K562 (cell line): ENCODE measurements at regions not wholly inside any gene's neighbourhood (a gene's known extent, or its start where the extent isn't known, plus 50 kb on each side); places are given as distances from the start of the nearest gene placed in this dataset.

ENCODE experiments used
- ATAC-seq: fragments of 200-7000 bp; cut with Tn5 transposase; 3 replicates; pipeline ENCODE4 v1.9.1; 2020; ENCODE audit warnings: moderate library complexity
- BruUV-seq: library from RNA; stranded (reverse); fragments of 400-500 nt; replicated peaks from 2 replicates; lab custom pipeline; 2021; lab: Mats Ljungman, UMichigan
- CTCF ChIA-PET: fragments of 300-600 bp; formaldehyde crosslinking; extraction: SDS; loops from one replicate; lab custom pipeline; 2021; ENCODE audit warnings: low intra/inter-chr PET ratio; lab: Yijun Ruan, JAX
- POLR2A ChIA-PET: fragments of 300-600, 350-650 bp; sonication (Branson Sonifier 250); formaldehyde crosslinking; extraction: SDS; loops from one replicate; lab custom pipeline; 2021; ENCODE audit warnings: antibody characterized with exemption, inconsistent platforms; lab: Yijun Ruan, JAX
- DNase-seq, 4 experiments: peaks; one replicate each; pipeline versions ENCODE4 v3.0.0 to v3.0.0-alpha.2; 2011 to 2018; ENCODE audit warnings: low spot score in 3 of 4, mixed read lengths in 3 of 4; ENCODE audit errors: extremely low read depth in 1 of 4
- FAIRE-seq: peaks from 2 replicates; lab custom pipeline; 2011; peaks lifted over from hg19 to GRCh38; lab: Jason Lieb, UNC
- H2AFZ ChIP-seq: 2 replicates; pipeline ENCODE4 v1.6.0; 2011; ENCODE audit warnings: low read depth, low read length, control low read depth, inconsistent platforms
- H3K27ac ChIP-seq: fragments of 200-600 bp; 3 replicates; pipeline ENCODE4 v1.8.0; 2011; ENCODE audit warnings: low read depth, mild to moderate bottlenecking, control low read depth, inconsistent platforms, low read length, moderate library complexity, mixed read lengths; ENCODE audit errors: extremely low read depth
- H3K27me3 ChIP-seq, 2 experiments: fragments of 300-600 bp in 1 of 2; 2 replicates in 1 of 2; 3 replicates in 1 of 2; pipeline versions ENCODE4 v1.6.0 to v1.8.0; 2011; ENCODE audit warnings: inconsistent platforms in 2 of 2, low read length in 2 of 2, mild to moderate bottlenecking in 1 of 2, mixed read lengths in 1 of 2, moderate library complexity in 1 of 2; ENCODE audit not compliant: control insufficient read depth in 2 of 2, insufficient read depth in 2 of 2
- H3K36me3 ChIP-seq: fragments of 300-600 bp; 3 replicates; pipeline ENCODE4 v1.8.0; 2011; ENCODE audit warnings: mild to moderate bottlenecking, low read length, inconsistent platforms; ENCODE audit not compliant: control insufficient read depth, insufficient read depth
- H3K4me1 ChIP-seq, 2 experiments: fragments of 200-600 bp in 1 of 2; replicated peaks in 1 of 2; 2 replicates in 1 of 2; 3 replicates in 1 of 2; pipeline versions ENCODE4 v1.5.1 to v1.8.0; 2011; ENCODE audit warnings: inconsistent platforms in 2 of 2, low read length in 2 of 2, mild to moderate bottlenecking in 1 of 2, mixed read lengths in 1 of 2, moderate library complexity in 1 of 2; ENCODE audit not compliant: control insufficient read depth in 2 of 2, insufficient read depth in 2 of 2
- H3K4me2 ChIP-seq: 2 replicates; pipeline ENCODE4 v1.6.1; 2011; ENCODE audit warnings: low read length, control low read depth, inconsistent platforms, mixed read lengths; ENCODE audit not compliant: insufficient read depth
- H3K4me3 ChIP-seq: fragments of 200-600 bp; sonication (generic), shearing (Covaris generic); 2 replicates; pipeline ENCODE4 v1.5.1; 2016; ENCODE audit warnings: control low read depth, inconsistent platforms
- H3K79me2 ChIP-seq: fragments of 200-600 bp; 3 replicates; pipeline ENCODE4 v1.8.0; 2011; ENCODE audit warnings: low read length, inconsistent platforms; ENCODE audit not compliant: control insufficient read depth, insufficient read depth
- H3K9ac ChIP-seq, 2 experiments: 2 replicates each; pipeline versions ENCODE4 v1.6.0 to v1.6.1; 2011; ENCODE audit warnings: low read depth in 2 of 2, low read length in 2 of 2, control low read depth in 1 of 2, inconsistent platforms in 1 of 2, mild to moderate bottlenecking in 1 of 2, mixed read lengths in 1 of 2; ENCODE audit not compliant: insufficient read depth in 1 of 2
- H3K9me1 ChIP-seq: one replicate; pipeline ENCODE4 v1.6.0; 2011; ENCODE audit warnings: inconsistent platforms, mild to moderate bottlenecking, low read length, moderate library complexity; ENCODE audit not compliant: control insufficient read depth, insufficient read depth
- H3K9me3 ChIP-seq: replicated peaks from 2 replicates; pipeline ENCODE4 v1.5.1; 2011; ENCODE audit warnings: low read depth, low read length, inconsistent platforms; ENCODE audit not compliant: control insufficient read depth, insufficient read depth
- H4K20me1 ChIP-seq: replicated peaks from 2 replicates; pipeline ENCODE4 v1.6.1; 2011; ENCODE audit warnings: low read length, inconsistent platforms, mixed read lengths; ENCODE audit not compliant: control insufficient read depth, insufficient read depth
- CTCF ChIP-seq, 3 experiments: IDR thresholded peaks in 2 of 3; conservative IDR thresholded peaks in 1 of 3; 2 replicates each; pipeline ENCODE4 v1.5.1; 2011 to 2012; ENCODE audit warnings: low read length in 3 of 3, mild to moderate bottlenecking in 3 of 3, control low read depth in 2 of 3, improper control_type of control experiment in 1 of 3, inconsistent platforms in 1 of 3, low read depth in 1 of 3, mixed read lengths in 1 of 3, moderate library complexity in 1 of 3; ENCODE audit not compliant: insufficient read depth in 2 of 3
- NUFIP1 ChIP-seq: fragments of 450-650 bp; IDR thresholded peaks from 2 replicates; pipeline ENCODE4 v1.6.1; 2018; ENCODE audit not compliant: partially characterized antibody
- RAD21 ChIP-seq, 2 experiments: fragments of 250-450 bp in 1 of 2; fragments of 450-650 bp in 1 of 2; sonication (Bioruptor Pico) in 1 of 2; formaldehyde crosslinking in 1 of 2; IDR thresholded peaks in 1 of 2; conservative IDR thresholded peaks in 1 of 2; 2 replicates each; pipeline versions ENCODE4 v1.4.0 to v1.8.0; 2020 to 2022; ENCODE audit warnings: mild to moderate bottlenecking in 2 of 2, moderate library complexity in 1 of 2
- WGBS: fragments of 100-300 bp; shearing (Covaris generic); methylation state at CpG from one replicate; pipeline ENCODE4 v1.1.6; 2016; ENCODE audit warnings: low coverage, mixed read lengths; ENCODE audit not compliant: insufficient coverage; ENCODE audit errors: missing lambda C conversion rate; 5-methylcytosine and 5-hydroxymethylcytosine counted together
- in situ Hi-C: fragments of 300-500 bp; cut with MboI; formaldehyde crosslinking; loops from 4 replicates; pipeline ENCODE4 v1.15.0; 2018; ENCODE audit warnings: inconsistent platforms, mixed read lengths
- intact Hi-C: fragments of 100-400 bp; cut with micrococcal nuclease; formaldehyde crosslinking; loops from 2 replicates; pipeline ENCODE4 v1.14.2; 2022

GRCh38 chr12:22981711-22982110 is 356.7 kb downstream of the ETNK1 start:
- DNase-seq: peak in 1 of 4 experiments; percentile 4
- Histone ChIP-seq H3K4me1 (no peaks in the 10 kb centered on the region), H3K4me3 (no peak overlapping the region), H3K27ac (no peak overlapping the region), H3K4me2 (no peak overlapping the region), H3K9me3 (no peaks in the 10 kb centered on the region; the same call in 1 of the 2 replicates), H3K27me3 (peaks cover 4 to 17% of the 10 kb centered on the region in 2 experiments), H3K9me1 (no peaks in the 10 kb centered on the region), H3K9ac (no peak overlapping the region), H4K20me1 (no peaks in the 10 kb centered on the region), H3K36me3 (no peaks in the 10 kb centered on the region)
- WGBS: 0% methylated on average over 3 of the region's 3 CpGs
- intact Hi-C loops (loop anchor here (5.0 kb wide), 1 partner anchor 124 kb away; no protein-coding TSS in a partner anchor), in situ Hi-C loops (no loop called here)
- peak; percentile 32 for FAIRE-seq
- POLR2A ChIA-PET: interaction anchor here (0.6 kb wide), 1 partner anchor 1027 kb away, joined by 3 read pairs; no protein-coding TSS in a partner anchor
- no TSS peak for BruUV-seq
- no peak; the same call in 2 of the 3 replicates for ATAC-seq
- CTCF ChIA-PET: no interaction called here
- TF ChIP-seq RAD21 (CRISPR knock-in tag; conservative IDR thresholded peaks at IDR 0.05 in 1 of 2, IDR thresholded peaks at IDR 0.05 in 1 of 2) (peak in 1 of 2 experiments; percentile 44; a peak in 2 of 4 replicates), NUFIP1 (no peak), CTCF (IDR thresholded peaks at IDR 0.05 in 2 of 3, conservative IDR thresholded peaks at IDR 0.05 in 1 of 3; ENCODE audit: insufficient read depth in 2 of 3, low read depth in 1 of 3, low read length in 3 of 3) (peak in 2 of 3 experiments; percentile 10 to 19; a peak in 1 of 6 replicates)
- TF ChIP-seq, all 486 proteins: peak for 2
- H2AFZ ChIP-seq: no peak overlapping the region
- no peaks in the 10 kb centered on the region for H3K79me2 ChIP-seq
